Calu3 (cell line): ENCODE measurements at regions not wholly inside any gene's neighbourhood (a gene's known extent, or its start where the extent isn't known, plus 50 kb on each side); places are given as distances from the start of the nearest gene placed in this dataset.

Experiments
- BruUV-seq: library from RNA; stranded (reverse); fragments of 400-500 nt; replicated peaks from 2 replicates; lab custom pipeline; 2021; lab: Mats Ljungman, UMichigan
- CTCF ChIA-PET: fragments of 300-600 bp; sonication (Branson Sonifier 250); formaldehyde crosslinking; loops from one replicate; lab custom pipeline; 2022; ENCODE audit warnings: antibody characterized with exemption; lab: Charles Lee
- DNase-seq: peaks from one replicate; pipeline ENCODE4 v3.0.0; 2022
- H3K27ac Mint-ChIP-seq: one replicate; pipeline ENCODE4 v1.8.0; 2022; ENCODE audit warnings: mixed read lengths; ENCODE audit not compliant: unreplicated experiment
- H3K27me3 Mint-ChIP-seq: one replicate; pipeline ENCODE4 v1.8.0; 2022; ENCODE audit warnings: mixed read lengths; ENCODE audit not compliant: unreplicated experiment
- H3K36me3 Mint-ChIP-seq: one replicate; pipeline ENCODE4 v1.8.0; 2022; ENCODE audit warnings: mild to moderate bottlenecking, moderate library complexity, mixed read lengths; ENCODE audit not compliant: insufficient read depth, unreplicated experiment
- H3K4me1 Mint-ChIP-seq: one replicate; pipeline ENCODE4 v1.8.0; 2022; ENCODE audit warnings: mild to moderate bottlenecking, low read depth, mixed read lengths; ENCODE audit not compliant: unreplicated experiment
- H3K4me3 Mint-ChIP-seq: one replicate; pipeline ENCODE4 v1.8.0; 2022; ENCODE audit warnings: mild to moderate bottlenecking, low read depth, moderate library complexity, mixed read lengths; ENCODE audit not compliant: unreplicated experiment
- H3K9me3 Mint-ChIP-seq: one replicate; pipeline ENCODE4 v1.8.0; 2022; ENCODE audit warnings: low read depth, mixed read lengths; ENCODE audit not compliant: unreplicated experiment
- CTCF ChIP-seq: fragments of 200-600 bp; IDR thresholded peaks from one replicate; pipeline ENCODE4 v1.8.0; 2022; ENCODE audit warnings: antibody characterized with exemption; ENCODE audit not compliant: unreplicated experiment
- intact Hi-C: fragments of 100-400 bp; cut with micrococcal nuclease; formaldehyde crosslinking; loops from one replicate; pipeline ENCODE4 v1.10.0; 2022; ENCODE audit not compliant: unreplicated experiment

- intact Hi-C loops: no loop called here
- Mint-ChIP-seq H3K27ac (no peak overlapping the region), H3K4me3 (no peak overlapping the region), H3K9me3 (peaks cover 4% of the 10 kb centered on the region), H3K27me3 (no peaks in the 10 kb centered on the region), H3K36me3 (no peaks in the 10 kb centered on the region), H3K4me1 (no peaks in the 10 kb centered on the region)
- no peak for DNase-seq
- TF ChIP-seq CTCF: no peak
- BruUV-seq: no TSS peak
- CTCF ChIA-PET: interaction anchor here (0.6 to 1.0 kb wide), 2 partner anchors 8 to 347 kb away, joined by 3 read pairs; no protein-coding TSS in a partner anchor
Observed at GRCh38 chr15:79373113-79373512, 59.0 kb upstream of the MINAR1 start.

DNA sequence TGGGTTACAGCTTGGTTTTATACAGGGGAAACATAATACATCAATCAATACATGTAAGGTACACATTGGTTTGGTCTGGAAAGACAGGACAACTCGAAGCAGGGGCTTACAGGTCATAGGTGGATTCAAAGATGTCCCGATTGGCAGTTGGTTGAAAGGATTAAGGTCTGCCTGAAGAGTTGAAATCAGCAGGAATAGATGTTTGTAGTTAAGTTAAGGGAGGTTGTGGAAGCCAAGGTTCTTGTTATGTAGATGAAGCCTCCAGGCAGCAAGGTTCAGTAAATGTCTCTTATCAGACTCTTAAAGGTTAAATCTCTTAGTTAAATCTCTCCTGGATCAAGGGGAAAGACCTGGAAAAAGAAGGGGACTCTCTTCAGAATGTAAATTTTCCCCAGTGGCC lies 58.4 kb upstream of the MINAR1 start:
- Mint-ChIP-seq H3K9me3 (peaks cover 4% of the 10 kb centered on the region), H3K27ac (no peak overlapping the region), H3K4me1 (no peaks in the 10 kb centered on the region), H3K27me3 (no peaks in the 10 kb centered on the region), H3K36me3 (no peaks in the 10 kb centered on the region), H3K4me3 (no peak overlapping the region)
- BruUV-seq: no TSS peak
- CTCF ChIA-PET: no interaction called here
- TF ChIP-seq CTCF: no peak
- intact Hi-C loops: no loop called here
- no peak for DNase-seq

DNA sequence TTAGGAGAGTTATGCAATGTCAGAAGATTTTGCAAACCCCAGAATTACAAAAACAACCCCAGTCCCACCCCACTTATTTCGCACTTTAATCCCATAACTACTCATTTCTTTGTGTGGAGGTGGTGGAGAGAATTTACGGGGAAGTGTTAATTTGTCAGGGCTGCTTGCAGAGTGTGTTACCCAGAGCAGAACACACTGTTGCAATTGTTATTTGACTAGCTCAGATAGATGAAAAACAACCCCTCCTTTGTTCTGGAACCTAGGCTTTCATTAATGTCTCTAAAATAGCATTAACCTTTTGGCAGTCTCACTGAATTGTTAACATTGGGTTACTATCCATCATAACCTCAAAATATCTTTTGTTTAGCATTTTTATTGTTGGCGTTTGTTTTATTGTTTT lies 55.8 kb upstream of the MINAR1 start:
- intact Hi-C loops: no loop called here
- Mint-ChIP-seq H3K4me3 (no peak overlapping the region), H3K27ac (no peak overlapping the region), H3K27me3 (no peaks in the 10 kb centered on the region), H3K9me3 (peaks cover 4% of the 10 kb centered on the region), H3K4me1 (no peaks in the 10 kb centered on the region), H3K36me3 (no peaks in the 10 kb centered on the region)
- CTCF ChIA-PET: no interaction called here
- no TSS peak for BruUV-seq
- no peak for DNase-seq
- no peak for TF ChIP-seq CTCF

DNA sequence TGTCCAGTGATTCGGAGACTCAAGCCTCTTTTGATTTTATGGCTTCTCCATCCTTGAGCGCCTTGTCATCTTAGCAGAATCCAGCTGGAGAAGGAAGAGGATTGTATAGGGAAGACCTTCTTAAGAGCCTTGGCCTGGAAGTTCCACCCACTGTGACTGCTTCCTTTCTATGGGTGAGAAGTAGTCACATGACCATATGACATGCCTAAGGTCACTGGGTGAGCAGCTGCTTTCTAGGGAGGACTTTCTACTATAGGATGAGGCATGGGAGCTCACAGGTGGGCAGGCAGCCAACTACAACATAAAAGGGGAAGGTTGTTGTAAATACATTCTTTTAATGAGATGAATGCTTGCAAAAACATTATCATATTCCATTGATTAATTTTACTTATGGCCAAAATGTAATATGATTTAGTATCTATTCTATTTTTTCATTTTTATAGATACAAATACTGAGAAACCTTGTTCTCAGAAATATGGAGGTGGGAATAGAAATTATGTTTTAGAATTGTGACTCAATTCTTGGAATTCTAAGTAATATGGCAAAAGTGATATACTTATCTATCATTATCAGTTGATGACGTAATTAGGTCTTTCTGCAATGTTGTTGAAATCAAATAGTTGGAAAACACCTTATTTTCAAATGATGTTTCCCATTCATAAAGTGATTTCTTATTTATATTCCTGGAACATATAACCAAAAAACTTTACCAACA lies 53.6 kb upstream of the MINAR1 start:
- BruUV-seq: no TSS peak

More for the DNA sequence above, 53.6 kb upstream of the MINAR1 start:
- DNase-seq: no peak
- no peaks in the 10 kb centered on the region for H3K27me3 Mint-ChIP-seq
- H3K9me3 Mint-ChIP-seq: peaks cover 2% of the 10 kb centered on the region
- H3K4me3 Mint-ChIP-seq: no peak overlapping the region
- CTCF ChIA-PET: interaction anchor here (3.6 kb wide), 1 partner anchor 475 kb away, joined by 22 read pairs; no protein-coding TSS in a partner anchor
- no peak overlapping the region for H3K27ac Mint-ChIP-seq
- no peaks in the 10 kb centered on the region for H3K36me3 Mint-ChIP-seq
- intact Hi-C loops: no loop called here
- no peak for TF ChIP-seq CTCF
- no peaks in the 10 kb centered on the region for H3K4me1 Mint-ChIP-seq
